ENCODE measurements at regions not wholly inside any gene's neighbourhood (a gene's known extent, or its start where the extent isn't known, plus 50 kb on each side); places are given as distances from the start of the nearest gene placed in this dataset.

- DNase-seq (ENCODE audit: low spot score): no peak
Measured at GRCh38 chr5:31049461-31049860, 144.0 kb upstream of the CDH6 start.

- peak; percentile 54 for DNase-seq (ENCODE audit: low spot score)
Measured at GRCh38 chr5:31048282-31049270, 144.9 kb upstream of the CDH6 start.

- no peak for DNase-seq (ENCODE audit: low spot score)
Measured at GRCh38 chr5:31047621-31048020, 145.9 kb upstream of the CDH6 start.

GRCh38 chr5:31047007-31047406 lies 146.5 kb upstream of the CDH6 start:
- no peak for DNase-seq (ENCODE audit: low spot score)

- no peak for DNase-seq (ENCODE audit: low spot score)
Measured at GRCh38 chr5:31036411-31036810, 157.1 kb upstream of the CDH6 start.

- DNase-seq (ENCODE audit: low spot score): no peak
Measured at GRCh38 chr5:31033295-31033694, 160.2 kb upstream of the CDH6 start.

- no peak for DNase-seq (ENCODE audit: low spot score)
Measured at GRCh38 chr5:31029925-31030324, 163.6 kb upstream of the CDH6 start.

GRCh38 chr5:31027721-31028120 lies 165.8 kb upstream of the CDH6 start:
- no peak for DNase-seq (ENCODE audit: low spot score)

GRCh38 chr5:31023105-31023504 lies 170.4 kb upstream of the CDH6 start:
- DNase-seq (ENCODE audit: low spot score): no peak

- no peak for DNase-seq (ENCODE audit: low spot score)
Measured at GRCh38 chr5:31021181-31021624, 172.3 kb upstream of the CDH6 start.

GRCh38 chr5:31008231-31008630 lies 185.3 kb upstream of the CDH6 start:
- DNase-seq (ENCODE audit: low spot score): no peak

GRCh38 chr5:31007672-31008071 lies 185.8 kb upstream of the CDH6 start:
- no peak for DNase-seq (ENCODE audit: low spot score)

GRCh38 chr5:31000287-31000686 lies 193.2 kb upstream of the CDH6 start:
- DNase-seq (ENCODE audit: low spot score): no peak

GRCh38 chr5:30997681-30998080 lies 195.8 kb upstream of the CDH6 start:
- DNase-seq (ENCODE audit: low spot score): no peak

GRCh38 chr5:30994902-30995301 lies 198.6 kb upstream of the CDH6 start:
- no peak for DNase-seq (ENCODE audit: low spot score)

- no peak for DNase-seq (ENCODE audit: low spot score)
Measured at GRCh38 chr5:30994176-30994575, 199.3 kb upstream of the CDH6 start.

- no peak for DNase-seq (ENCODE audit: low spot score)
Measured at GRCh38 chr5:30991462-30991861, 202.0 kb upstream of the CDH6 start.

GRCh38 chr5:30981576-30981975 lies 211.9 kb upstream of the CDH6 start:
- DNase-seq (ENCODE audit: low spot score): peak; percentile 56

GRCh38 chr5:30968971-30969370 lies 224.5 kb upstream of the CDH6 start:
- DNase-seq (ENCODE audit: low spot score): no peak

GRCh38 chr5:30960036-30960435 lies 233.4 kb upstream of the CDH6 start:
- no peak for DNase-seq (ENCODE audit: low spot score)

GRCh38 chr5:30959238-30959637 lies 234.2 kb upstream of the CDH6 start:
- DNase-seq (ENCODE audit: low spot score): no peak

GRCh38 chr5:30957591-30957990 lies 235.9 kb upstream of the CDH6 start:
- no peak for DNase-seq (ENCODE audit: low spot score)

GRCh38 chr5:30956251-30956650 lies 237.2 kb upstream of the CDH6 start:
- DNase-seq (ENCODE audit: low spot score): no peak
